NCI-H2081 treated with DMSO at 0.1 percent for 48 hours (cell line): ENCODE measurements at regions not wholly inside any gene's neighbourhood (a gene's known extent, or its start where the extent isn't known, plus 50 kb on each side); places are given as distances from the start of the nearest gene placed in this dataset.

ENCODE experiments used
- DNase-seq: peaks from one replicate; lab custom pipeline; 2025; lab: John Stamatoyannopoulos, UW

- DNase-seq, result no peak
Observed at GRCh38 chr12:84676787-84677186, 235.8 kb downstream of the SLC6A15 start.

GRCh38 chr12:84661786-84662185, 250.8 kb downstream of the SLC6A15 start:
- DNase-seq, result no peak

GRCh38 chr12:84660139-84660538, 252.5 kb downstream of the SLC6A15 start:
- DNase-seq, result no peak

GRCh38 chr12:84658877-84659276, 253.7 kb downstream of the SLC6A15 start:
- no peak for DNase-seq

- no peak for DNase-seq
Observed at GRCh38 chr12:84656705-84657104, 255.9 kb downstream of the SLC6A15 start.

- DNase-seq, result no peak
Observed at GRCh38 chr12:84653482-84653881, 259.1 kb downstream of the SLC6A15 start.

GRCh38 chr12:84648425-84648824, 264.2 kb downstream of the SLC6A15 start:
- DNase-seq, result no peak

GRCh38 chr12:84644908-84645307, 267.7 kb downstream of the SLC6A15 start:
- no peak for DNase-seq

GRCh38 chr12:84643993-84644392, 268.6 kb downstream of the SLC6A15 start:
- no peak for DNase-seq

GRCh38 chr12:84641940-84642545, 270.6 kb downstream of the SLC6A15 start:
- no peak for DNase-seq

GRCh38 chr12:84638811-84639368, 273.7 kb downstream of the SLC6A15 start:
- no peak for DNase-seq

- DNase-seq, result no peak
Observed at GRCh38 chr12:84637926-84638325, 274.7 kb downstream of the SLC6A15 start.

GRCh38 chr12:84636801-84637290, 275.8 kb downstream of the SLC6A15 start:
- no peak for DNase-seq

GRCh38 chr12:84634526-84634925, 278.1 kb downstream of the SLC6A15 start:
- no peak for DNase-seq

- no peak for DNase-seq
Observed at GRCh38 chr12:84632556-84632955, 280.0 kb downstream of the SLC6A15 start.

GRCh38 chr12:84631020-84631419, 281.6 kb downstream of the SLC6A15 start:
- DNase-seq, result no peak

- DNase-seq, result no peak
Observed at GRCh38 chr12:84627593-84627992, 285.0 kb downstream of the SLC6A15 start.

GRCh38 chr12:84624601-84625000, 288.0 kb downstream of the SLC6A15 start:
- DNase-seq, result no peak

GRCh38 chr12:84619053-84619571, 293.5 kb downstream of the SLC6A15 start:
- no peak for DNase-seq

- no peak for DNase-seq
Observed at GRCh38 chr12:84607170-84607819, 305.3 kb downstream of the SLC6A15 start.

GRCh38 chr12:84605983-84606382, 306.6 kb downstream of the SLC6A15 start:
- no peak for DNase-seq

GRCh38 chr12:84604551-84604950, 308.0 kb downstream of the SLC6A15 start:
- no peak for DNase-seq
